ENCODE measurements at regions not wholly inside any gene's neighbourhood (a gene's known extent, or its start where the extent isn't known, plus 50 kb on each side); places are given as distances from the start of the nearest gene placed in this dataset.

DNA sequence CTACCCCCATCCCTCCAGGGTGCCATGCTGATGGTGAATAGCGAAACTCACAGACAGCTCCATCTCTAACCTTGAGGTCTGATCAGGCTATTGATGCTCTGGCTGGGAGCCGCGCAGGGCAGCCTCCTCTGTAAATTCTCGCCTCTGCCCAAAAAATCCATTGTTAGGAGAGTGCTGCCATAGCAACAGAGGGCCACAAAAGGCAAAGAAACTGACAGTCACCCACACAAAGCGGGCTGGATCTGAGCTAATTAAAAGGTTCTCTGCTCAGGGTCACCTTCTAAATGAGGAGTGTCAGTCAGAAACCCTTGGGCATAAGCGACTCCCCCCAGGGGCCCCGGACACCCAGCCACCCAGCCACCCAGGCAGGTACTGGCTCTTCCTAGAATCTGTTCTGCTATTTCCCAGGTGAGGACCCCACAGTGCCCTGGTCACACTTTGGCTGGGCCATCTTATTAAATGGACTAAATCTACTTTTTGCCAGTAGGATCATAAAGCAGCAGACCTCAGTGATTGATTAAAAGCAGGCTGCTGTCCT is 126.7 kb downstream of the MED10 start:
- TF ChIP-seq, protein P1, sequence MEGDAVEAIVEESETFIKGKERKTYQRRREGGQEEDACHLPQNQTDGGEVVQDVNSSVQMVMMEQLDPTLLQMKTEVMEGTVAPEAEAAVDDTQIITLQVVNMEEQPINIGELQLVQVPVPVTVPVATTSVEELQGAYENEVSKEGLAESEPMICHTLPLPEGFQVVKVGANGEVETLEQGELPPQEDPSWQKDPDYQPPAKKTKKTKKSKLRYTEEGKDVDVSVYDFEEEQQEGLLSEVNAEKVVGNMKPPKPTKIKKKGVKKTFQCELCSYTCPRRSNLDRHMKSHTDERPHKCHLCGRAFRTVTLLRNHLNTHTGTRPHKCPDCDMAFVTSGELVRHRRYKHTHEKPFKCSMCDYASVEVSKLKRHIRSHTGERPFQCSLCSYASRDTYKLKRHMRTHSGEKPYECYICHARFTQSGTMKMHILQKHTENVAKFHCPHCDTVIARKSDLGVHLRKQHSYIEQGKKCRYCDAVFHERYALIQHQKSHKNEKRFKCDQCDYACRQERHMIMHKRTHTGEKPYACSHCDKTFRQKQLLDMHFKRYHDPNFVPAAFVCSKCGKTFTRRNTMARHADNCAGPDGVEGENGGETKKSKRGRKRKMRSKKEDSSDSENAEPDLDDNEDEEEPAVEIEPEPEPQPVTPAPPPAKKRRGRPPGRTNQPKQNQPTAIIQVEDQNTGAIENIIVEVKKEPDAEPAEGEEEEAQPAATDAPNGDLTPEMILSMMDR (IDR thresholded peaks at IDR 0.05): no peak
- no peak for TF ChIP-seq EP300 (IDR thresholded peaks at IDR 0.05)
